HL-60 (cell line): ENCODE measurements at regions not wholly inside any gene's neighbourhood (a gene's known extent, or its start where the extent isn't known, plus 50 kb on each side); places are given as distances from the start of the nearest gene placed in this dataset.

Source experiments
- GABPA ChIP-seq: IDR thresholded peaks from 2 replicates; pipeline ENCODE4 v1.6.1; 2012; ENCODE audit warnings: low read depth
- POLR2AphosphoS5 ChIP-seq: IDR thresholded peaks from 2 replicates; pipeline ENCODE4 v1.6.1; 2012; ENCODE audit warnings: low read depth
- SPI1 ChIP-seq: IDR thresholded peaks from 2 replicates; pipeline ENCODE4 v1.6.1; 2012; ENCODE audit warnings: low read depth, mild to moderate bottlenecking, borderline replicate concordance
- TF ChIP-seq, protein P1 (sequence below): IDR thresholded peaks from one replicate; pipeline ENCODE4 v1.5.1; 2011; ENCODE audit warnings: low read length, control low read depth, inconsistent platforms; ENCODE audit not compliant: insufficient read depth
- TF ChIP-seq, protein P2 (sequence below): IDR thresholded peaks from 2 replicates; pipeline ENCODE4 v1.6.1; 2012; ENCODE audit warnings: low read depth; ENCODE audit not compliant: insufficient replicate concordance

DNA sequence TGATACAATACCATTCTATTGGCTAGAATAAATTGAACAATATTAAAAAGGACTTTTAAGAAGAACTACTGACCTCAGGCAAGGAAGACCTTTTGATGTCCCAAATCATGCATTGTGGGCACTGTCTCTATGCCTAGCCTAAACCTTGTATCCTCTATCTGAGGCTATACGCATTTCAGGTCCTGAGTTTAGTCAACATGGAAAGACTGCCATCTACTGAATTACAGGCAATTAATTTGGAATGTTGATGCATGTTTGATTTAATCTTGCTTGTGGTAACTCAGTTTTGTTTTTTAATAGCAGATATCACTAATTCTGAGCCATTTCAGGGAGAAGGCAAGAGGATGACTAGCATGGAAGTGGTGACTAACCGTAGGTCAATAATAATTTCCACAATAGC, 585.3 kb upstream of the CCNG1 start:
- TF ChIP-seq, protein P1, sequence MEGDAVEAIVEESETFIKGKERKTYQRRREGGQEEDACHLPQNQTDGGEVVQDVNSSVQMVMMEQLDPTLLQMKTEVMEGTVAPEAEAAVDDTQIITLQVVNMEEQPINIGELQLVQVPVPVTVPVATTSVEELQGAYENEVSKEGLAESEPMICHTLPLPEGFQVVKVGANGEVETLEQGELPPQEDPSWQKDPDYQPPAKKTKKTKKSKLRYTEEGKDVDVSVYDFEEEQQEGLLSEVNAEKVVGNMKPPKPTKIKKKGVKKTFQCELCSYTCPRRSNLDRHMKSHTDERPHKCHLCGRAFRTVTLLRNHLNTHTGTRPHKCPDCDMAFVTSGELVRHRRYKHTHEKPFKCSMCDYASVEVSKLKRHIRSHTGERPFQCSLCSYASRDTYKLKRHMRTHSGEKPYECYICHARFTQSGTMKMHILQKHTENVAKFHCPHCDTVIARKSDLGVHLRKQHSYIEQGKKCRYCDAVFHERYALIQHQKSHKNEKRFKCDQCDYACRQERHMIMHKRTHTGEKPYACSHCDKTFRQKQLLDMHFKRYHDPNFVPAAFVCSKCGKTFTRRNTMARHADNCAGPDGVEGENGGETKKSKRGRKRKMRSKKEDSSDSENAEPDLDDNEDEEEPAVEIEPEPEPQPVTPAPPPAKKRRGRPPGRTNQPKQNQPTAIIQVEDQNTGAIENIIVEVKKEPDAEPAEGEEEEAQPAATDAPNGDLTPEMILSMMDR, result no peak
- no peak for TF ChIP-seq POLR2AphosphoS5
- TF ChIP-seq SPI1, result no peak
- TF ChIP-seq GABPA, result no peak
- TF ChIP-seq, protein P2, sequence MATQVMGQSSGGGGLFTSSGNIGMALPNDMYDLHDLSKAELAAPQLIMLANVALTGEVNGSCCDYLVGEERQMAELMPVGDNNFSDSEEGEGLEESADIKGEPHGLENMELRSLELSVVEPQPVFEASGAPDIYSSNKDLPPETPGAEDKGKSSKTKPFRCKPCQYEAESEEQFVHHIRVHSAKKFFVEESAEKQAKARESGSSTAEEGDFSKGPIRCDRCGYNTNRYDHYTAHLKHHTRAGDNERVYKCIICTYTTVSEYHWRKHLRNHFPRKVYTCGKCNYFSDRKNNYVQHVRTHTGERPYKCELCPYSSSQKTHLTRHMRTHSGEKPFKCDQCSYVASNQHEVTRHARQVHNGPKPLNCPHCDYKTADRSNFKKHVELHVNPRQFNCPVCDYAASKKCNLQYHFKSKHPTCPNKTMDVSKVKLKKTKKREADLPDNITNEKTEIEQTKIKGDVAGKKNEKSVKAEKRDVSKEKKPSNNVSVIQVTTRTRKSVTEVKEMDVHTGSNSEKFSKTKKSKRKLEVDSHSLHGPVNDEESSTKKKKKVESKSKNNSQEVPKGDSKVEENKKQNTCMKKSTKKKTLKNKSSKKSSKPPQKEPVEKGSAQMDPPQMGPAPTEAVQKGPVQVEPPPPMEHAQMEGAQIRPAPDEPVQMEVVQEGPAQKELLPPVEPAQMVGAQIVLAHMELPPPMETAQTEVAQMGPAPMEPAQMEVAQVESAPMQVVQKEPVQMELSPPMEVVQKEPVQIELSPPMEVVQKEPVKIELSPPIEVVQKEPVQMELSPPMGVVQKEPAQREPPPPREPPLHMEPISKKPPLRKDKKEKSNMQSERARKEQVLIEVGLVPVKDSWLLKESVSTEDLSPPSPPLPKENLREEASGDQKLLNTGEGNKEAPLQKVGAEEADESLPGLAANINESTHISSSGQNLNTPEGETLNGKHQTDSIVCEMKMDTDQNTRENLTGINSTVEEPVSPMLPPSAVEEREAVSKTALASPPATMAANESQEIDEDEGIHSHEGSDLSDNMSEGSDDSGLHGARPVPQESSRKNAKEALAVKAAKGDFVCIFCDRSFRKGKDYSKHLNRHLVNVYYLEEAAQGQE, result no peak
